Activated CD4-positive, alpha-beta memory T cell treated with anti-CD3 and anti-CD28 coated beads for 36 hours (primary cell): ENCODE measurements at regions not wholly inside any gene's neighbourhood (a gene's known extent, or its start where the extent isn't known, plus 50 kb on each side); places are given as distances from the start of the nearest gene placed in this dataset.
"Not testable (repeated sequence)": the region's sequence is repeated elsewhere in the genome, so short reads cannot be mapped to it uniquely, and the experiment has no call there.

Experiments
- CTCF ChIA-PET: fragments of 350-600 bp; sonication (Branson Sonifier 250); formaldehyde crosslinking; loops from one replicate; lab custom pipeline; 2021; ENCODE audit warnings: antibody characterized with exemption, inconsistent platforms; lab: Charles Lee
- POLR2A ChIA-PET: fragments of 350-600 bp; sonication (Branson Sonifier 250); formaldehyde crosslinking; loops from one replicate; lab custom pipeline; 2021; ENCODE audit warnings: antibody characterized with exemption; lab: Charles Lee
- DNase-seq: peaks from one replicate; pipeline ENCODE4 v3.0.0-alpha.2; 2020
- H3K27ac Mint-ChIP-seq: one replicate; pipeline ENCODE4 v1.8.0; 2021; ENCODE audit warnings: mixed read lengths
- H3K27me3 Mint-ChIP-seq: one replicate; pipeline ENCODE4 v1.8.0; 2021; ENCODE audit warnings: mixed read lengths
- H3K36me3 Mint-ChIP-seq: one replicate; pipeline ENCODE4 v1.8.0; 2021; ENCODE audit warnings: mixed read lengths
- H3K4me1 Mint-ChIP-seq: one replicate; pipeline ENCODE4 v1.8.0; 2021; ENCODE audit warnings: low read depth, mixed read lengths
- H3K4me3 Mint-ChIP-seq: one replicate; pipeline ENCODE4 v1.8.0; 2021; ENCODE audit warnings: mild to moderate bottlenecking, mixed read lengths
- H3K9me3 Mint-ChIP-seq: one replicate; pipeline ENCODE4 v1.8.0; 2021; ENCODE audit warnings: mixed read lengths
- intact Hi-C: fragments of 100-400 bp; cut with micrococcal nuclease; formaldehyde crosslinking; loops from one replicate; pipeline ENCODE4 v1.15.1; 2023

DNA sequence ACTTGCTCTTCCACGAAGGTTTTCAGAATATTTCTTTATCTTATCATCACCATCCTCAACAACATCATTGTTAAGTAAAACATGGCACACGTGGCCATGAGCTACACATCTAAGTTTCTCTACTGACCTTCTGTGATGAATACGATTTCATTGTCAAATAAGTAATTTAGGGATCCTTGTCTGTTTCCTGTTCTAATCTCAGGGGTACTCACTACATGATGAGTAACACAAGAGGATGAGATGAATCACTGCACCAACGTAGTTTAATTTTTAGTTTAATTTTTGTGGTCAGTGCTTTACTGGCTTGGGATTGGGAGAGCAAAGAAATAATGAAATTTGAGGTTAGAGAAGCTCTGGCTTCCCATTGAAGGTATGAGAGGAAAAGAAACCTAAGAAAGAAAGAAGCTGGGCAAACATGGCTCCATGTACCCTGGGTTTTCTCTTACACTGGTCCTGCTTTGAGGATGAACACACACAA lies 461.9 kb upstream of the KLF6 start:
- no peaks in the 10 kb centered on the region for H3K36me3 Mint-ChIP-seq

DNA sequence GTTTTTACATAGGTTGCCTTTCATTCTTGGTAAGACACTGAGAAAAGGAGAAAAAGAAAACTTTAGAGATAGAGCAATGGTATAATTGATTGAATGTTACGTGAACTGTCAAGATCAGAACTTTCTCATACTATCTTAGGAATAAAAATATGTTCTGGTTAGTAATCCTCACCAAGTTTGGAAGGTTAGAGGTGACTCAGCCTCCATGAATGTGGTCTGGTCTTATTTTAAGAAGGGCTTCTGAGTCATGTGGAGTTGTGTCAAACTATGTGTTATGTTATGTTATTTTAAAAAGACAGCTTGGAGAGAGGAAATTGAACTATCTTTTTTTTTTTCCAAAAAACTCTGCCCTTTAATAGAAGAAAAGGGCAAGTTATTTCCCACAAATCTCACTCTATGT lies 458.6 kb upstream of the KLF6 start:
- H3K4me3 Mint-ChIP-seq, result no peak overlapping the region
- H3K36me3 Mint-ChIP-seq, result no peaks in the 10 kb centered on the region
- intact Hi-C loops, result loop anchor here (2.0 to 10.0 kb wide), 4 partner anchors 99 to 429 kb away; no protein-coding TSS in a partner anchor
- peak; percentile 27 for DNase-seq
- peaks cover 40% of the 10 kb centered on the region for H3K4me1 Mint-ChIP-seq
- no peak overlapping the region for H3K27ac Mint-ChIP-seq
- POLR2A ChIA-PET, result interaction anchor here (0.6 kb wide), 1 partner anchor 503 kb away, joined by 3 read pairs; no protein-coding TSS in a partner anchor
- CTCF ChIA-PET, result interaction anchor here (0.6 kb wide), 2 partner anchors 63 to 428 kb away, joined by 3 read pairs; no protein-coding TSS in a partner anchor
- no peaks in the 10 kb centered on the region for H3K27me3 Mint-ChIP-seq
- H3K9me3 Mint-ChIP-seq, result no peaks in the 10 kb centered on the region

More for the DNA sequence above, 461.9 kb upstream of the KLF6 start:
- peak overlapping the region; percentile 25 for H3K27ac Mint-ChIP-seq
- intact Hi-C loops, result loop anchor here (10.0 kb wide), 2 partner anchors 302 to 432 kb away; no protein-coding TSS in a partner anchor
- H3K27me3 Mint-ChIP-seq, result no peaks in the 10 kb centered on the region
- no peak for DNase-seq
- no peak overlapping the region for H3K4me3 Mint-ChIP-seq
- POLR2A ChIA-PET, result no interaction called here
- CTCF ChIA-PET, result no interaction called here
- H3K4me1 Mint-ChIP-seq, result peaks cover 40% of the 10 kb centered on the region
- H3K9me3 Mint-ChIP-seq, result no peaks in the 10 kb centered on the region

GRCh38 chr10:4243169-4243568 lies 458.2 kb upstream of the KLF6 start:
- Mint-ChIP-seq H3K4me3 (no peak overlapping the region), H3K27me3 (no peaks in the 10 kb centered on the region), H3K36me3 (no peaks in the 10 kb centered on the region), H3K9me3 (no peaks in the 10 kb centered on the region), H3K4me1 (peaks cover 40% of the 10 kb centered on the region), H3K27ac (no peak overlapping the region)
- intact Hi-C loops, result loop anchor here (2.0 to 10.0 kb wide), 4 partner anchors 99 to 428 kb away; no protein-coding TSS in a partner anchor
- ChIA-PET CTCF (interaction anchor here (0.6 kb wide), 2 partner anchors 63 to 427 kb away, joined by 3 read pairs; no protein-coding TSS in a partner anchor), POLR2A (interaction anchor here (0.6 to 0.8 kb wide), 2 partner anchors 433 to 503 kb away, joined by 3 read pairs; no protein-coding TSS in a partner anchor)
- DNase-seq, result no peak

- Mint-ChIP-seq H3K27me3 (no peaks in the 10 kb centered on the region), H3K36me3 (no peaks in the 10 kb centered on the region), H3K9me3 (no peaks in the 10 kb centered on the region), H3K4me1 (peaks cover 40% of the 10 kb centered on the region), H3K4me3 (no peak overlapping the region), H3K27ac (no peak overlapping the region)
- DNase-seq, result no peak
- ChIA-PET CTCF (no interaction called here), POLR2A (interaction anchor here (0.8 kb wide), 1 partner anchor 432 kb away, joined by 3 read pairs; no protein-coding TSS in a partner anchor)
- intact Hi-C loops, result loop anchor here (2.0 to 10.0 kb wide), 4 partner anchors 100 to 428 kb away; no protein-coding TSS in a partner anchor
Measured at GRCh38 chr10:4242561-4243035, 457.6 kb upstream of the KLF6 start.

DNA sequence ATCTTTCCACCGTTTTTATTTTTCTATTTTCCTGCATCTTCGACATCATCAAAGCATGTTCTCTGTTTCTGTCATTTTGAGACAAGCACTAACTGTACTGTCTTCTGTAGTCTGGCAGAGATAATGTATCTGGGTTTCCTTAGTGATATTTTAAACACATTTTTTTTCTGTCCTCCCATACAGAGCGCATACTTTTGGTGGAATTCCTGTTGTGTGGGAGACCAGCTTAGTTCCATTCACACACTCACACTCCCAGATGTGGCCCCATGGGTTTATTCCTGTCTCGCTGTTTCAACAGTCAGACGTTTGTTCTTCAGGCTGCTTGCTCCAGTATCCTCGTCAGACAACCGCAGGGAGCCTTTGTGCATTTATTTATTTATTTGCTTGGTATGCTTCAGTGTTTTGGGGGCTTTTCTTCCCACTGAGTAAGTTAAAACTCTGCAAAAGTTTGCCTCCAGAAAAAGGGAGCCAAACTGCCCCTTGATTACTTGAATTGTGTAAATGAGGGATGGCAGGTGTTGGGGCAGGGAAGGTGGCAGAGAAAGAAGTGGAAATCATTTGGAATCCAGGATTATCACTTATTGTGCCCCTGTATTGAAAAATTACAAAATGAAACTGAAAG lies 456.8 kb upstream of the KLF6 start:
- CTCF ChIA-PET, result no interaction called here

DNA sequence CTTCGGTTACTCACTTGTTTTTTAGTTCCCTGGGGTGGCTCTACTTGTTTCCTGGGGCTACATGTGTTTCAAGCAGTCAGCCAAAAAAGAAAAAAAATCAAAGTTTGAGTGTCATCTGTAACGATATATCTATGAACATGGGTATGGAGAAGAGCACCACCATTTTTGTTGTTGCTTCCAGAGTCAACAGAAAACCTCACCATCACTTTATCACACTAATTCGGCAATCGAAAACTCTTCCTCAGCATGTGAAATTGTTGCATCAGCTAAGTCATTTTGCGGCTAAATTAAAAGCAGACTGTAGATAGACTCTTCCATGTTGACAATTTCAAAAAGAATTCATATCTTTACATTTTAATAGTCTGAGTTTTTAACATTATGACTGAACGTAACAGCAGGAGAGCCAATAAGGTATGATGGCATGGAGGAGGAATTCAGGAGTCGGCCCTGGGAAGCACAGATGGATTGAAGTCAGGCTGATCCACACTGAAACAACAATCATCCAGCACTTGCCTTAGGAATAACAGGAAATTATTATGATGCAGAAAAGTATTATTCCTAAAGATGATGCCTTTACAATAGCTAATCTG lies 455.7 kb upstream of the KLF6 start:
- no peaks in the 10 kb centered on the region for H3K27me3 Mint-ChIP-seq
- H3K9me3 Mint-ChIP-seq, result peaks cover 3% of the 10 kb centered on the region
- no peaks in the 10 kb centered on the region for H3K36me3 Mint-ChIP-seq
- intact Hi-C loops, result loop anchor here (5.0 to 10.0 kb wide), 3 partner anchors 102 to 426 kb away; no protein-coding TSS in a partner anchor
- no peak overlapping the region for H3K4me3 Mint-ChIP-seq
- CTCF ChIA-PET, result no interaction called here
- H3K4me1 Mint-ChIP-seq, result peaks cover 23% of the 10 kb centered on the region
- DNase-seq, result no peak
- H3K27ac Mint-ChIP-seq, result no peak overlapping the region
- POLR2A ChIA-PET, result no interaction called here

More for the DNA sequence above, 456.8 kb upstream of the KLF6 start:
- H3K36me3 Mint-ChIP-seq, result no peaks in the 10 kb centered on the region
- H3K9me3 Mint-ChIP-seq, result peaks cover 3% of the 10 kb centered on the region
- peaks cover 32% of the 10 kb centered on the region for H3K4me1 Mint-ChIP-seq
- H3K27ac Mint-ChIP-seq, result no peak overlapping the region
- POLR2A ChIA-PET, result no interaction called here
- DNase-seq, result no peak
- no peaks in the 10 kb centered on the region for H3K27me3 Mint-ChIP-seq
- no peak overlapping the region for H3K4me3 Mint-ChIP-seq
- intact Hi-C loops, result loop anchor here (2.0 to 10.0 kb wide), 4 partner anchors 100 to 427 kb away; no protein-coding TSS in a partner anchor

- DNase-seq, result no peak
- intact Hi-C loops, result no loop called here
- no peaks in the 10 kb centered on the region for H3K27me3 Mint-ChIP-seq
- H3K36me3 Mint-ChIP-seq, result no peaks in the 10 kb centered on the region
- H3K4me3 Mint-ChIP-seq, result no peak overlapping the region
- peaks cover 3% of the 10 kb centered on the region for H3K9me3 Mint-ChIP-seq
- CTCF ChIA-PET, result no interaction called here
- POLR2A ChIA-PET, result no interaction called here
- no peak overlapping the region for H3K27ac Mint-ChIP-seq
- peaks cover 23% of the 10 kb centered on the region for H3K4me1 Mint-ChIP-seq
Measured at GRCh38 chr10:4239186-4239585, 454.2 kb upstream of the KLF6 start.

GRCh38 chr10:4236905-4237304 lies 451.9 kb upstream of the KLF6 start:
- H3K4me3 Mint-ChIP-seq, H3K4me1 Mint-ChIP-seq, POLR2A ChIA-PET, DNase-seq, intact Hi-C loops, H3K9me3 Mint-ChIP-seq, H3K27ac Mint-ChIP-seq, H3K36me3 Mint-ChIP-seq, H3K27me3 Mint-ChIP-seq, CTCF ChIA-PET: not testable (repeated sequence)

- H3K4me3 Mint-ChIP-seq, result no peak overlapping the region
- intact Hi-C loops, result no loop called here
- peaks cover 8% of the 10 kb centered on the region for H3K9me3 Mint-ChIP-seq
- POLR2A ChIA-PET, result no interaction called here
- CTCF ChIA-PET, result no interaction called here
- no peak overlapping the region for H3K27ac Mint-ChIP-seq
- no peaks in the 10 kb centered on the region for H3K27me3 Mint-ChIP-seq
- H3K36me3 Mint-ChIP-seq, result no peaks in the 10 kb centered on the region
- DNase-seq, result peak; percentile 61
- peaks cover 9% of the 10 kb centered on the region for H3K4me1 Mint-ChIP-seq
Measured at GRCh38 chr10:4234661-4235060, 449.7 kb upstream of the KLF6 start.

- ChIA-PET POLR2A (interaction anchor here (1.7 kb wide), 1 partner anchor 446 kb away, joined by 4 read pairs; no protein-coding TSS in a partner anchor), CTCF (no interaction called here)
Measured at GRCh38 chr10:4231439-4231838, 446.4 kb upstream of the KLF6 start.

GRCh38 chr10:4230036-4230435 lies 445.0 kb upstream of the KLF6 start:
- Mint-ChIP-seq H3K27me3 (no peaks in the 10 kb centered on the region), H3K27ac (no peak overlapping the region)

More at GRCh38 chr10:4231439-4231838, 446.4 kb upstream of the KLF6 start:
- H3K27ac Mint-ChIP-seq, result no peak overlapping the region
- H3K4me1 Mint-ChIP-seq, result peaks cover 9% of the 10 kb centered on the region
- H3K27me3 Mint-ChIP-seq, result no peaks in the 10 kb centered on the region
- DNase-seq, result no peak
- intact Hi-C loops, result no loop called here
- H3K9me3 Mint-ChIP-seq, result peaks cover 5% of the 10 kb centered on the region
- H3K36me3 Mint-ChIP-seq, result no peaks in the 10 kb centered on the region
- H3K4me3 Mint-ChIP-seq, result no peak overlapping the region

GRCh38 chr10:4229106-4229505 lies 444.1 kb upstream of the KLF6 start:
- H3K36me3 Mint-ChIP-seq, result no peaks in the 10 kb centered on the region
- H3K4me3 Mint-ChIP-seq, result no peak overlapping the region
- H3K9me3 Mint-ChIP-seq, result peaks cover 5% of the 10 kb centered on the region
- ChIA-PET POLR2A (no interaction called here), CTCF (no interaction called here)
- H3K4me1 Mint-ChIP-seq, result peaks cover 5% of the 10 kb centered on the region
- no peak overlapping the region for H3K27ac Mint-ChIP-seq
- no peaks in the 10 kb centered on the region for H3K27me3 Mint-ChIP-seq
- intact Hi-C loops, result no loop called here
- DNase-seq, result no peak

More at GRCh38 chr10:4230036-4230435, 445.0 kb upstream of the KLF6 start:
- POLR2A ChIA-PET, result no interaction called here
- Mint-ChIP-seq H3K4me1 (peaks cover 7% of the 10 kb centered on the region), H3K9me3 (peaks cover 5% of the 10 kb centered on the region), H3K4me3 (no peak overlapping the region), H3K36me3 (no peaks in the 10 kb centered on the region)
- CTCF ChIA-PET, result no interaction called here
- intact Hi-C loops, result no loop called here
- no peak for DNase-seq
